ENCODE measurements at regions not wholly inside any gene's neighbourhood (a gene's known extent, or its start where the extent isn't known, plus 50 kb on each side); places are given as distances from the start of the nearest gene placed in this dataset.

DNA sequence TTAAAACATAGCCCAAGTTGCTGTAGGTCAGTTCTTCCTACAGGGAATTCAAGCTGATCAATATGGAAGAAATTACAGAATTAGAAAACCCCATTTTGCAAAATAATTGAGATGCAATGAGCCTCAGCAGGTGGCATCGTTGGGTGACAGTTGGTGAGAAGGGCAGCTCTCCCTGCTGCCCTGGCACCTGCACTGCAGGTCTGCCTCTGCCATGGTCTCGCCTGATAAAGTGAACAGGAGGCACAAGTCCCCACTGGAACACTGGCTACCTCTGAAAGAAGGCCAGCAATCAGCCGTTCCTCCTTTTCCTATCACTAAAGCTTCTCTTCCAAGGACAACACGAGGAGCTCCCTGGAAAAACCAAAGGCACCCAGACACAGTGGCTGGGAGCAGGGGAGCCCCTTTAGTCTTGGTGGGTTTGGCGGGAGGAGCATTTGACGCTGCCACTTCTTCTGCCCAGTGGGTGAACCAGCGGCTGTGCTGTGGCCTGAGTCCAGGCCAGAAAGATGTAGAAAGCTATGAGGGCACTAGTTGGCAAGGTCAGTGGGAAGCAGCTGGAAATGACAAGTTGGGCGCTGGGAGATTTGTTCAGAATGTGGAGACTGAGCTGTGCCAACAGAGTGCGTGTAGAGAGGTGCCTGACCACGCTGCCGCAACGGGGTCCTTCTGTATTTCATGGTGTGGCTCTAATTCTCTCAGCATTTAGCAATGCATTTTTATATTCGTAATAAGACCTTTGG lies 93.1 kb downstream of the RIPK4 start:
- DNase-seq (ENCODE audit: low read depth), result no peak
- in situ Hi-C loops (cut with HindIII; ENCODE audit: low pct_unique_long_range_greater_than_20kb, low sequenced_read_pairs), result loop anchor here (10.0 kb wide), 1 partner anchor 59 kb away; no protein-coding TSS in a partner anchor

DNA sequence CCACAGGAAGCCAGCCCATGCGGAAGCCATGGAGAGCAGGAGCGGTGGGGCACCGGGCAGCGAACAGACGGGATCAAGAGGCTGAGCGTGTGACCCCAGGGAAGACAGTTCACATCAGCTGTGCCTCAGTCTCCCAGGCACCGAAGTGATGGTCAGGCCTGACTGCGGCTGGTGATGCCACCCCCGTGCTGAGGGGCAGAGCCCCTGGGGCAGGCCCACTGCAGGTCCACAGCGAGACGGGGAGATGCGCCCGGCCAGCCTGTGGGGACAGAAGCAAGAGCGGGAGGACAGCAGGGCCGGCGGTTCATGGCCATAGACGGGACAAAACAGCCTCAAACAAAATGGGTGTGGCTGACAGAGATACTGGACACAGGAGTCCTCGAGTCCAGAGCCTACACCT lies 93.8 kb downstream of the RIPK4 start:
- in situ Hi-C loops (cut with HindIII; ENCODE audit: low pct_unique_long_range_greater_than_20kb, low sequenced_read_pairs), result loop anchor here (10.0 kb wide), 1 partner anchor 58 kb away; no protein-coding TSS in a partner anchor
- no peak for DNase-seq (ENCODE audit: low read depth)

DNA sequence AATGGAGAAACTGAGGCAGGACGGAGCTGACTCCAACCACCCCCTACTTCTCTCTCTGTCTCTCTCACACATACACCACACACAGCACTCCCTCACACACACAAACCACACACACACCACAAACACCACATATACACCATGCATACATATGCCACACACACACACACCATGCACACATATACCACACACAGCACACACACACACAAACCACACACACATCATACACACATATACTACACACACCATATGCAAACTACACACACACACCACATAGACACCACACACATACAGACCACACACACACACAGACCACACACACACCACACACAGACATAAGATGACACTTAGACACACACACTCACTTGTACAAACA lies 94.3 kb downstream of the RIPK4 start:
- no peak for DNase-seq (ENCODE audit: low read depth)
- in situ Hi-C loops (cut with HindIII; ENCODE audit: low pct_unique_long_range_greater_than_20kb, low sequenced_read_pairs), result loop anchor here (10.0 kb wide), 1 partner anchor 58 kb away; no protein-coding TSS in a partner anchor

DNA sequence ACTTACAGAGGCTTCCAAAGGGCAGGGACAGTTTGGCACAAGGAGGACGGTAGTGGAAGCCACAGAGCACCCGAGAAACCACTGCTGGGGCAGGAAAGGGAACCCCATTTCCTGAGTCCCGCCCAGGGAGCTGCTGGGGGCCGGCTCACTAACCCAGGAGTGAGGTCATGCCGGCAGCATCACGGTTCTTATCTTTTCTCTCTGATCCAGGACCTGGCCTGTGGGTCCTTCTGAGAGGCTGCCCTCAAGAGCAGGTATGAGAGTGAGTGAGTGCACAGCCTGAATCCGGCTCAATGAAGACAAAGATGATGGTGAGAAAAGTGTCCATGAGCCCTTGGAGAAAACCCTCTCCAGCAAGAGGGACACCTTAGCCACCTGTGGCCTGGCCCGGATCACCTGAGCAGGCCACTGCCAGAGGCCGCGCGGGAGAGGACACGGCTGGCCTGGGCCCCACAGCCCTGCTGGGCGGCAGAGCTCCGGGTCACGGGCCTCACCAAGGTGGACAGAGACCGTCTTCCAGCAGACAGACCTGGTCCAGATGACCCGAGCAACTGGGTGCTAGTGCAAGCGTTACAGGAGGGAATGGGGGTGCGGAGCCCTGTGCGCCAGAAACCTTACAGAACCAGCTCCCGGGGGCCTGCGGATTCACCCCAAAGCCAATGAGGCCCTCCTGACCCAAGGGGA lies 94.9 kb downstream of the RIPK4 start:
- in situ Hi-C loops (cut with HindIII; ENCODE audit: low pct_unique_long_range_greater_than_20kb, low sequenced_read_pairs), result loop anchor here (10.0 kb wide), 1 partner anchor 57 kb away; no protein-coding TSS in a partner anchor
- DNase-seq (ENCODE audit: low read depth), result no peak

DNA sequence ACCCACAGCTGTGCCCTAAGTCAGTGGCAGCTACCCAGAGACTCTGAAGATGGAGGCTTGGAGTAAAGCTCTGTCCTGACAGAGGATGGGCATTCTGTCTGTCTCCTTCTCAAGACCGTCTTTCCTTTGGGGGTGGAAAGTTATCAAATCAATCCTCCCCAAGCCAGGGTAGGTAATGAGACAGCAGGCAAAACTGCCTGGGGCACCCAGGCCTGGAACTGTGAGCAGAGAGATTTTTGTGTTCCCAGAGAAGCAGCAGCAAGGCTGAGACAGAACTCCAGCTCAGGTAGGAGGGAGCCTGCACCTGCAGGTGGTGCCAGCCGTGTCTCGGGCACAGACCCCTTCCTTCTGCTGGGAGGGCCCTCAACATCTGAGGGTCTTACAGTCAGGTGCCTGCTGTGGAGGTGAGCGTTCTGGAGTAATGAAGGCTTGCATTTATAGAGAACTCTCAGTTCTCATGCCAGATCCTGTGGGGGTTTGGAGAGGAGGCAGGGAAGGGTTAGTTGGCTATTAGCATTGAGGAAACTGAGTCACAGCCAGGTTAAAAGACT lies 95.6 kb downstream of the RIPK4 start:
- DNase-seq (ENCODE audit: low read depth), result no peak
- in situ Hi-C loops (cut with HindIII; ENCODE audit: low pct_unique_long_range_greater_than_20kb, low sequenced_read_pairs), result loop anchor here (10.0 kb wide), 1 partner anchor 56 kb away; no protein-coding TSS in a partner anchor

DNA sequence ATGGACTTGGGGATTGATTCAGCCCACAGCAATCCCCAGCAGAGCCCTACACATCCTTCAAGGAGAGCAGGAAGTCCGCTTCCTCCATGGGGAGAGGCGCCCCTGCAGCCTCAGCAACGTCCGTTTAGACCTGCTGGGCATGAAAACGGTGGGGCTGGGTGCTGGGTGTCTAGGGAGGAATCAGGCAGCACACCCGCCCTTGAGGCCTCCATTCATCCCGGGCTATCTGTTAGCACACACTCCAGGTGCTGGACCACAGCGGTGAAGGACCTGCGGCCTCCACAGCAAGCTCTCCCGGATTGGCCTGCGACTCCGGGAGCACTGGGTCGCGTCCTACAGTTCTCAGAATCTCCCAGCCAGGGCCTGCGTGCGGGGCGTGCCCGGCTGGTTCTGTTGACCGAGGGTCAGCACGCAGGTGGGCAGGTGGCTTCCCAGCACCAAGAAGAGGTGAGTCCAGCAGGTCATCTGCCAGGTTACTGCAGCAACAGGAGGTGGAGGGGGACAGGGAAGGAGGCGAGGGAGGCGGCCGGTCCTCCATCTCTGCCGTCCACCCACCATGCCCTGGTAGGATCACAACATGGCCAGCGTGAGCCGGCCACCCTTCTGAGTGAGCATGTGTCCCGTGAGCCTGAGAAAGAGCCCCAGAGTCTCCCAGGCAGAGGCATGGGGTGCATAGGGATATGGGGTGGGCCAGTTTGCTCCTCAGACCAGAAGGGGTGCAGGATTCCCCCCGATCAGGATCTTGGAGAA lies 96.6 kb downstream of the RIPK4 start:
- in situ Hi-C loops (cut with HindIII; ENCODE audit: low pct_unique_long_range_greater_than_20kb, low sequenced_read_pairs), result loop anchor here (10.0 kb wide), 1 partner anchor 55 kb away; no protein-coding TSS in a partner anchor
- DNase-seq (ENCODE audit: low read depth), result no peak

DNA sequence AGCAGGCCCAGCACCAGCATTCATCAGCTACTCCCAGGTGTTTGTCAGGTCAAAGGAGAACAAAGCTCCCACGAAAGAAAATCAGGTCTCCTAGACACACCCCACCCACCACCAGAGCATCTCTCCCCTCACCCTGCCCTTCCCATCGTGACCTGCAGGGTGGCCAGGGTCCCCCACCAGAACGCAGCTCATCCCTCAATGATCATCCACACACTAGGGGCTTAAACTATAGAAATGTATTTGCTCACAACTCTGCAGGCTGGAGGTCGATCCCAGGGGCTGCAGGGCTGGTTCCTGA lies 97.4 kb downstream of the RIPK4 start:
- no peak for DNase-seq (ENCODE audit: low read depth)
- in situ Hi-C loops (cut with HindIII; ENCODE audit: low pct_unique_long_range_greater_than_20kb, low sequenced_read_pairs), result no loop called here

DNA sequence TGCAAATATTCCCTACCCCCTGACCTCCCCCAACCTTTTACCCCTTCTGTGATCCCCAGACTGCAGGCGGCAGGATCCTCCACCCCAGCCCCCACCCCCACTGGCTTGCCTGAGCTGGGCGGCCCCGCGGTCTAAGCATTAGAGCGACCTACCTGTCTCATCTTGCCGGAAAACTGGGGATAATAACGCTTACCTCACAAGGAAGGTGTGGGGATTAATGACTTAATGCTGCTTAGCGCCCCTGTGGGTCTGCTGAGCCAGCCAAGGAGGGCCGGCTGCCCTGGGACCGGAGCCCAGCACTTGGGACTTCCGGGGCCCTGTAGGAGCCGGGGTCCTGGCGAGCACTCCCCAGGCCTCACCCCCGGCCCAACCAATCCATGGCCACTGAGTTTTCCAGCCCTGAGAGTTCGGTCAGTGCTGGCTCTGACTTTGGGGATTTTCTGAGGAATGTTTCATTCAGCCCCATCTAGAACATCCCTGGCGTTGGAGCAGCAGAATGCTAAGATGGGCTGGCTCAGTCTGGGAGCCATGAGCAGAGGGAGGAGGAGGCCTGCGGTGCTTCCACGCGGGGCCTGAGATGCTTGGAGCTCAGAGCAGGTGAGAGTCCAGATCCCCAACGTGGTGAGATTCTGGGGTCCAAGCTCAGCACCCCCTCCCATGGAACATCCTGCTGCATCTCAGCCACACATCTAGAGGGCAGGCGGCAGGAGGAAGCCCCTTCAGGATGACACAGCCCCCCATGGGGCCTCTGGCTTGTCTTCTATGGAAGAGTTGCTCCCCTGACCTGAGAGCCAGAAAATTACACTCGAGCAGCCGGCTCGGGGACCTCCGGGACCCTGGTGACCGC lies 97.9 kb downstream of the RIPK4 start:
- in situ Hi-C loops (cut with HindIII; ENCODE audit: low pct_unique_long_range_greater_than_20kb, low sequenced_read_pairs), result no loop called here
- no peak for DNase-seq (ENCODE audit: low read depth)

DNA sequence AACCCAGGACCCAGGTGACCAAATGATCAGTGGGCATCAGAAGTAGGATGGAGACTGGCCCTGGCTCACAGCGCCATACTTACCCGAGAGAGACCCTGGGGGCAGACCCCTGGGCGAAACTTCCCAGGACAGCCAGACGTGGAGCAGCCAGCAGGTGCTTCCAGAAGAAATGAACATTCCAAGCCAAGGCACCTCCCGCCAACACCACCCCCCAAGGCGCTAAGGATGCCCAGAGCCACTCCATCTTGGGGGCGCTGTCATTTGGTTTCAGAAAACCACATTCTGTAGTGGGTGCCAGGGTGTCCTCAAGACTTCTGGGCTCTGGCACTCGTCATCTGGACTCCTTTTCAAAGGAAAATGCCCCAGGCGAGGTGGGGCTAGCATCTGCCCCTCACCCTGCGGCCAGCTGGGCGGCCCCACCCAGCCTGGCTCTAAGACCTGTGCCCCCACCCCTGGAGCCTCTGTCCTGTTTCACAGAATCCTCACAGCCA lies 98.8 kb downstream of the RIPK4 start:
- no peak for DNase-seq (ENCODE audit: low read depth)
- in situ Hi-C loops (cut with HindIII; ENCODE audit: low pct_unique_long_range_greater_than_20kb, low sequenced_read_pairs), result no loop called here

DNA sequence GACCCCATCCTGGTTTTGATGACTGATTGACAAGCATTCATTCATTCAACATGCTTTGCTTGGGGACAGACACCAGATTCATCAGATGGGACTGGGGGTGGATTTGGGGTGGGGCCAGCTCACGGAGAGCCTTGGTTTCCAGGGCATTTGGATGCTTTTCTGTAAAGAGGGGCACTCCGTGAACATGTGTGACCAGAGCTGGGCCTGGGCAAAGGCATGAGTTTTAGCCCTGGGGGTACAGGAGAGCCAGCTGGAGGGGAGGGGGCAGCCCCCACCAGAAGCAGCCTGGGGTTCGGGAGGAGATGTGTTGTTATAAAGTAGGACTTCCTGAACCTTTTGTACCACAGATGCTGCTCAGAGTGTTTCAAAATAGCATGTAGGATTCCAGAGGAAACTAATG lies 99.7 kb downstream of the RIPK4 start:
- in situ Hi-C loops (cut with HindIII; ENCODE audit: low pct_unique_long_range_greater_than_20kb, low sequenced_read_pairs), result no loop called here
- no peak for DNase-seq (ENCODE audit: low read depth)

DNA sequence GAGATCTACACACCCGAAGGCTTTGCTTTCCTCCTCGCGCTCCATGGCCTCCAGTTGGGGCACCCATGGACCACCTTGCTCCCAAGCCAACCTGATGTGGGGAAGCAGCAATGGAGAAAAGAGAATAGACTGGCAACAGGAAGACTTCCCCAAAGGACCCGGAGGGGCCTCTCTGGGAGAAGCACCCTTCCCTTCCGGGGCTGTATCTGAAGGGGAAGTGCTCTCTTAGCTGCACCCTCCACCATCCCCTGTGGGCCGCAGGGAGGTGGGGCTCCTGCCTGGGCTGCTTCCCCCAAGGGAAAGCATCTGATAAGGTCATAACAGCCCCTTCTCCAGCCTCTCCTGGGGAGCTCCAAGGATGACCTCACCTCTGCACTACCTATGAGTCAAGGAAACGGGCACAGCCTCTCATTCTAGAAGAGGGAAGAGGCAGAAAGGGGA lies 100.2 kb downstream of the RIPK4 start:
- no peak for DNase-seq (ENCODE audit: low read depth)
- in situ Hi-C loops (cut with HindIII; ENCODE audit: low pct_unique_long_range_greater_than_20kb, low sequenced_read_pairs), result no loop called here

DNA sequence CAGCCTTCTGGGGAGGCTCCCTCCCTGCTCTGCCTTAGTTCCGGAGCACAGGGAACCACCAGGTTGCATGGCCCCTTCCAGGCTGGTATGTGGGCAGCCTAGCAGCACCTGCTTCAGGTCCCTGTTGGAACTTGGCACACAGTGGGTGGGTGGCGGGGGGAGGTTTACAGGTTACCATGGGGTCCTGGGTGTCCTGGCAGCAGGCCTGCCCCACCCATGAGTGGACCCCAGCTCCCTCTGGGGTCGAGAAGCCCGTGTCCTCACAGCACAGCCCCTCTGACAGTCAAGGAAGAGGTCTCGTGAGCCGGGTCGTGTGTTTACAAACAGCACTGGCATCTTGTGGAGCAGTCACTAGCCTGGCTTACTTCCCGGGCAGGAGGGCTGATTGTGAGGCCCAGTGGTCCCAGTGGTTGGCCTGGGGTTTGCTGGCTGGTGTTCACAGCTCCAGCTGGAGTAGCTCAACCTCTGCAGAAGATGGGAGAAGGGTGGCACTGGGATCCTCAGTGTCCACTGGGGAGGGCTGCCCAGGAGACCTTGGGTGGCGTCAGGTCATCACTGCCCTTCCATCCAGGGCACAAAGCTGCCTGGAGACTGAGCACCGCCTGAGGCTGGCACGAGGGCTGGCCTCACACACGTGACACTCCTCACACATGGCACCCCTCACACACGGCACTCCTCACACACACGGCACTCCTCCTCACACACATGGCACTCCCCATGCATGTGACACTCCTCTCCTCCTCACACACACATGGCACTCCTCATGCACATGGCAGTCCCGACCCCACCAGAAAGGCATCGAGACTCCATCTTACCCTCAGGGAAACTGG lies 100.9 kb downstream of the RIPK4 start:
- no peak for DNase-seq (ENCODE audit: low read depth)
- in situ Hi-C loops (cut with HindIII; ENCODE audit: low pct_unique_long_range_greater_than_20kb, low sequenced_read_pairs), result no loop called here

DNA sequence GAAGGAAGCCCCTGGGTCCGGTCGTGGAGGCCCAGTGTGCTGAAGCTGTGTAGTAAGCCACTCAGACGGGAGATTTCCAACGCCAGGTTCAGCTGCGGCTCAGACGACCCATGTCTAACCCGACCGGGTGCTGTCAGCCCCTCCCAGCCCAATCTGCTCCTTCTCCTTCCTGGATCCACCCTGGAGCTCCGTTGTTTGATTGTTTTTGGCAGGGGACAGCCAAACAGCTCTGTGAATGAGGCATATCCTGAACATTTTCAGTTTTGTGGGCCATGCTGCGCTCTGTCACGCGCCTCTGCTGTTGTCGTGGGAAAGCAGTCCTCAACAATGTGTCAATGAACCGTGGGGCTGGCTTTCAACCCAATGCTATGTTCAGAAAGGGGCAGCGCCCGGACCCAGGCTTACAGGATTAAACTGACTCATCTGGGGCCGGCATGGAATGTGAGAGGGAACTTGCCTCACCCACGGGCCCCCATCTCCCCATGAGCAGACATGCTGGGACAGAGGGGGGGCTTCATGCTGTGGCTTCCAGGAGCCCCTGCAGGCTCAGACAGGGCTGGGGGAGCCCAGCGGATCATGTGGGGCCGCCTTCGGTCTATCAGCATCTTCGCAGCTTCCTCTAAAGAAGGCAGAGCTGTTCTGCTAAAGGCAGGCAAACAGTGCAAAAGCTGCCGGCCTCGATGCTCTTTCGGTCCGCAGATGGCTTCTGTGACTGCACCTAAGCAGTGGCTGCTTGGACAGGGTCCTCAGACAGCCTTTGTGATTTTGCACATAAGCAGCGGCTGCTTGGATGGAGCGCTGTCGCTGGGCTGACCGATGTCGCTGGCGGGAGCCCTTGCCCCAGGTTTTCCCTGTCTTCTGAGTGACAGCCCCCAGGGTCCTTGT lies 101.7 kb downstream of the RIPK4 start:
- no peak for DNase-seq (ENCODE audit: low read depth)
- in situ Hi-C loops (cut with HindIII; ENCODE audit: low pct_unique_long_range_greater_than_20kb, low sequenced_read_pairs), result no loop called here

DNA sequence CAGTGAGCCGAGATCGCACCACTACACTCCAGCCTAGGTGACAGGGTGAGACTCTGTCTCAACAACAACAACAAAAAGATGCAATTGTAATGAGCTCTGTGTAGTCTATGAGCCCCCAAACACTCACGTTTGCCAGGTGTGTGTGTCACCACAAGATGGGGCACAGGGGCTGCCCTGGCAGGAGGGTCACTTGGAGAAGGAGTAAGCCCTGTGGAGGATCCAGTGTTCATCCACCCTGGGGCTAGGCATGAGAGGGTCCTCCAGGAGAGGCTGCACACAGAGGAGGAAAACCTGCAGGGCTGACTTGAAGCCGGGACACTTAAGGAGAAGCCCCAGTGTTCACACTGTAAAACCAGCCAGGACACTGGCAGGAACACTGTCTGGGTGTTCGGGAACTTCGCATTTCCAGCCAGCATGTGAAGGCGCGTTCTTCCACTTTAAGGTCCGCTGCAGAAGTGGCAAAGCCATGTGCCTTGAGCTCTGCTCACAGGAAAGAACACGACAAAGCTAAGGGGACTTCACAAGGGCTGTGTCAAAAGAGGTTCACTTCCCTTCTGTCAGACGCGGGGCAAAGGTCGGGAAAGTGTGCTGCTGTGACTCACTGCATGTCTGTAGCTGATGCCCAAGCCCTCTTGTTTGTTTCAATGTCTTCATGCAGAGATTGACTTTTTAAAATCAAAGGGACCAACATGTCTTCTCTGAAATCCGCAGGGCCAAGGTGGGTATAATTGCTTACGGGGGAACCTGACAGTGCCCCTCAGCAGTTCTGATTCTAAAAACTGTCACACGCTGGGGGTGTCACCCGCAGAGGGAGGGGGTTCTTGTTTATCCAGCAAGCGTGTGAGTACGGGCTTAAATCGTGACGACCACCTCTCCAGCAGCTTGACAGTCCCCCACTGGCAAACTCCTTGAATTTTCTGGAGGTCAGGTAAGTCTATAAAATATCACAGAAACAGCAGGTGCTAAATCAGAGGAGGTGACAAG lies 102.8 kb downstream of the RIPK4 start:
- peak; percentile 59 for DNase-seq (ENCODE audit: low read depth)
- in situ Hi-C loops (cut with HindIII; ENCODE audit: low pct_unique_long_range_greater_than_20kb, low sequenced_read_pairs), result no loop called here

DNA sequence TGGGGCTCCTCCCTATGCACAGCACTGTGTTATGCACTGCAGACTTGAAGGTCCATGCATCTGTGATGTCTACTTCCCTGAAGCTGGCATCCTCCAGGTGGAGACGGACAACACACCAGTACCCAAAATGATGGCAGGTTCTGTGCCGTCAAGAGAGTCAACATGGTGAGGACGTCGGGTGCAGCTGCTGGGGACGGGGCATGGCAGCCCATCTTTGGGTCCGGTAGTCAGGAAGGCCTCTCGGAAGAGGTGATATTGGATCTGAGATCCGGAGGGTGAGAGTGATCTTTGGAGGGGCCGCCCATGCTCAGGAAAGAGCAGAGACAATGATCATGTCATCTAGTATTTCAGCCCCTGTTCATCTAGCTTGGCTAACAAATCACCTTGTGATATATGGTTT lies 104.1 kb downstream of the RIPK4 start:
- in situ Hi-C loops (cut with HindIII; ENCODE audit: low pct_unique_long_range_greater_than_20kb, low sequenced_read_pairs), result no loop called here

More for the DNA sequence above, 104.1 kb downstream of the RIPK4 start:
- no peak for DNase-seq (ENCODE audit: low read depth)

All from Caki2 (cell line).